ENCODE measurements at regions not wholly inside any gene's neighbourhood (a gene's known extent, or its start where the extent isn't known, plus 50 kb on each side); places are given as distances from the start of the nearest gene placed in this dataset.
"Not testable (repeated sequence)": the region's sequence is repeated elsewhere in the genome, so short reads cannot be mapped to it uniquely, and the experiment has no call there.

DNA sequence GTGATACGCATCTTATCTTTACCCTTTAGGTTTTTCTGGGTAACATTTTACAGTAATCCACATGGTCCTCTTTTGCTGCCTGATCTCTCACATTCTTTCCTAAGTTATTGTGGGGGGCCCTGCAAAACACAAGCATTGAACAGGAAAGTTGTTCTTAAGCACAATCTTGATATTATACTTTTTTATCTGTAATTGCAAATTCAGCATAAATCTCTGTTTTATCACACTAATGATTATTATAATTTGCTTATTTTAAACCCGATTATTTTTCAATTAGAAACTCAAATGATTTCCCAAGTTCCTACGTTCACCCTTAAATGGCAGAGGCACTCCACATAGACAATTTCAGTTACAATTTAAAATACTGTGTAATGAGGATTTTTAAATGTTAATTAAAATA, 386.0 kb upstream of the GYPC start:
- no peak for DNase-seq

DNA sequence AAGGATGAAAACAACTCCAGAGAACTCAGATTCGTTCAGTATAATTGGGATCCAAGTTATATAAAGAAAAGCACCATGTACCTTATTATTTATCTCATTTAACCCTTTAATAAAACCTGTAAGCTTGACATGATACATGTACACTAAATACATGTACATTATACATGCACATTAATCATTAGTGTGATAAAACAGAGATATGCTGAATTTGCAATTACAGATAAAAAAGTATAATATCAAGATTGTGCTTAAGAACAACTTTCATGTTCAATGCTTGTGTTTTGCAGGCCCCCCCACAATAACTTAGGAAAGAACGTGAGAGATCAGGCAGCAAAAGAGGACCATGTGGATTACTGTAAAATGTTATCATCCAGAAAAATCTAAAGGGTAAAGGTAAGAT, 385.4 kb upstream of the GYPC start:
- DNase-seq = no peak

GRCh38 chr2:126272401-126272800, 383.6 kb upstream of the GYPC start:
- no peak for DNase-seq

- no peak for DNase-seq
These were observed 380.9 kb upstream of the GYPC start for GRCh38 chr2:126275098-126275497.

GRCh38 chr2:126276268-126276667, 379.7 kb upstream of the GYPC start:
- DNase-seq = not testable (repeated sequence)

- no peak for DNase-seq
These were observed 367.6 kb upstream of the GYPC start for GRCh38 chr2:126288362-126288761.

DNA sequence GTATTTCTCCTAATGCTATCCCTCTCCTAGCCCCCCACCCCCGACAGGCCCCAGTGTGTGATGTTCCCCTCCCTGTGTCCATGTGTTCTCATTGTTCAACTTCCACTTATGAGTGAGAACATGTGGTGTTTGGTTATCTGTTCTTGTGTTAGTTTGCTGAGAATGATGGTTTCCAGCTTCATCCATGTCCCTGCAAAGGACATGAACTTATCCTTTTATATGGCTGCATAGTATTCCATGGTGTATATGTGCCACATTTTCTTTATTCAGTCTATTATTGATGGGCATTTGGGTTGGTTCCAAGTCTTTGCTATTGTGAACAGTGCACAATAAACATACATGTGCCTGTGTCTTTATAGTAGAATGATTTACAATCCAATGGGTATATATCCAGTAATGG, 362.0 kb upstream of the GYPC start:
- DNase-seq = not testable (repeated sequence)

DNA sequence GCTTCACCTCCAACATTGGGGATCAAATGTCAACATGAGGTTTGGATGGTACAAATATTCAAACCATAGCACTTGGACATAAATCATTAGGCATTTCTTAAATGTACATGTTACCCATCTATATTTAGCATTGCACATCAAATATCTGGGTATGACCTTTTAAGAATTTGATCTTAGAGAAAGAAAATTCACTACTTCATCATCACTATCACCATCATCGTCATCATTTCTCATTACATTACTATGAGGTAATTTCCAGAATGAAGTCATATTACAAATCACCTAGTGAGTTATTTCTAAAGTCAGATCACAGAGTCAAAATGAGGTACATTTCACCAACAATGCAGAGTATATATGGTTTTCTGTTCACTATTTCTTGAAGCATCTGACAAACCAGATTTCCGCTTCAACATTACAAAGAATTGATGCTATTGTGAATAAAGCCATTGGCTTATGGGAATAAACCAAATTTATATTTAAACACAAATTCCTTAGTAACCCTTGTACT, 356.4 kb upstream of the GYPC start:
- no peak for DNase-seq

DNA sequence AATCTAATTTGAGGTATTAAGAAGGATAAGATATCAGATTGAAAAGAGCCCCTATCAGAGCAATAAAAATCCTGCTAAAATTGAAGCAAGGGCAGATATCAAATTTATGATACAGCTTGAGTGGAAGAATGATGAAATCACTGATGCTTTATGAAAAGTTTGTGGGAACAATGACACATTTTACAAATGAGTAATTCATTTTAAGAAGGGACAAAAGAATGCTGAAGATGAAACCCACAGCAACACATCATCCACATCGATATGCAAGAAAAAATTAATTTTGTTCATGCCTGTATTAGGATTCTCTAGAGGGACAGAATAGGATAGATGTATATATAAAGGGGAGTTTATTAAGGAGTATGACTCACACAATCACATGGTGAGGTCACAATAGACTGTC, 355.6 kb upstream of the GYPC start:
- DNase-seq = no peak

- no peak for DNase-seq
These were observed 353.9 kb upstream of the GYPC start for GRCh38 chr2:126302043-126302442.

- DNase-seq = no peak
These were observed 352.8 kb upstream of the GYPC start for GRCh38 chr2:126303113-126303512.

DNA sequence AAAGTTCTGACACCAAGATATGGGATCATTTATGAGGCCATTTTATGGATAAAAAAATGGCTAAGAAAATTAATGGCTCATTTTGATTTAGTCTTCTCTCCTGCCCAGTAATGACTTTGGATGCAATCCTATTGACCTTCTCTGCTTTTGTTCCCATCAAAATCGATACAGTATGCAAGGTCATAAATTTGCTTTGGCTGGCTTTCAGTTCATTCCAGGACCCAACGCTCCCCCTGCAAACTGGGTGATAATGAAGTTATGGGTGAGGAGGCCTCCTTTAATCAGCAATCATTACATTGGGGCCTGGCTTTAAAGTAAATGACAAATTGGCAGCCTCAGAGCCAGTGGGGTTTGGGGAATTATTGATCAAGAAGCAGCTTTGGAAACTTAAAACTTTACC, 351.8 kb upstream of the GYPC start:
- no peak for DNase-seq

GRCh38 chr2:126306539-126306938, 349.4 kb upstream of the GYPC start:
- DNase-seq = no peak

DNA sequence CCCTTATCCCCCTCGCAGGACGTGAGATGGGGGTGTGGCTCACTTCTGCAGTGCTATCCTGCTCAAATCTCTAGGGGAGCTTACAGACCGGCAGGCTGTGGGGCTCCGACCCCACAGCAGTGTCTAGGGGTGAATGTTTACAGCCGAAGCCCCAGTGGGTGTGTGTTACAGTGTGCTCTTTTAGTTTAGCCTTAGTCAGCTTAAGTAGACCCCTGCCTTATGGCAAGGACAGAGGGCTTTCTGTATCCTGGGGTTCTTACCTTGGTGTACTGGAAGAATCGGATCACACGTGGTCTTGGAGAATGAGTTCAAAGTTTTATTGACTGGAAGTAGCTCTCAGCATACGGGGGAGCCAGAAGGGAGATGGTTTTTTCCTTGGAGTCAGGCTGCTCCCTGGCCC, 348.2 kb upstream of the GYPC start:
- DNase-seq = no peak

- DNase-seq = no peak
These were observed 346.8 kb upstream of the GYPC start for GRCh38 chr2:126309185-126309584.

GRCh38 chr2:126312579-126312978, 343.4 kb upstream of the GYPC start:
- DNase-seq = no peak

GRCh38 chr2:126315828-126316227, 340.1 kb upstream of the GYPC start:
- DNase-seq = no peak

- no peak for DNase-seq
These were observed 338.0 kb upstream of the GYPC start for GRCh38 chr2:126317790-126318431.

DNA sequence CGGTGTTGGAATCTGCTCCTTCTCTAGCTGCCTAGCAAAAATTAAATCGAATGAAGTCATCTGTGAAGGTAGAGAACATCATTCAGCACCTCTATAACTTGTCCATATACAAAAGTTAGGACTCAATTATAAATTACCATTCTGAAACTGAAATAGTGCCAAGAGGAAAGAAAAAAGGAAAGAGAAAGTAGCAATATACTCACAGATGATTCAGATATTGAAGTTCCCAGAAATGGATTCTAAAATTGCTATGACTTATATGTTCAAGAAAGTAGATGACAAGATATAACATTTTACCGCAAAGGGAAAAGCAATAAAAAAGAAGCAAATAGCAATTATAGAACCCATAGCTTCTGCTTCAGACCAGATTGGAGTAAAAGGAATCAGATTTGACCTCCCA, 333.6 kb upstream of the GYPC start:
- DNase-seq = no peak

DNA sequence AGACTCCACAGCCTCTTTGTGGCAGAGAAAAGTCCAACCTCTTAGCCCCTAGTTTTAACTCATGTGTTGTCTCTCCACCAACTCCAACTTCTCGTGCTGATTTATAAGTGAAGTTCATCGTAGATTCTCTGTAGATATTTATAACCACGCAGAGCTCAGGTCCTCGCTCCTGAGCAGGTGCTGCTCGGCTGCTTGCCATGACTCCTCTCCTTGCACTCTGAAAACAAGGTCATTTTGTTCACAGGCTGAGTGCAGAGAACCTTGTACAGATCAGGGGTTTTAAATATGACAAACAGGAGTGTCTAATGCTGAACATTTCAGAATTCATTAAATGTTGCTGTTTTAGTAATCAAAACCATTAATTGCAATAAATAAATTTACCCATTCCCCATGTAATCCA, 330.8 kb upstream of the GYPC start:
- DNase-seq = no peak

- no peak for DNase-seq
These were observed 326.8 kb upstream of the GYPC start for GRCh38 chr2:126329173-126329572.

DNA sequence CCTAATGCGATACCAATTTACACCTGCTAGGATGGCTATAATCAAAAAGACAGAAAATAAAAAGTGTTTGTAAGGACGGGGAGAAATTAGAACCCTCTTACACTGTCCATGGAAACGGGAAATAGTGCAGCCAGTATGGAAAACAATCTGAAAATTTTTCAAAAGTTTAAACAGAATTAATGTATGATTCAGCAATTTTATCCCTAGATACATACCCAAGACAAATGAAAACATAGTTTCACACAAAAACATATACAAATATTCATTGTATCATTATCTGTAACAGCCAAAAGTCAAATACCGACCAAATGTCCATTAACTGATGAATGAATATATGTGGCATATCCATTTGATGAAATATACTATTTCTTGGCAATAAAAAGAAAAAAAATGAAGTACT, 313.5 kb upstream of the GYPC start:
- no peak for DNase-seq

DNA sequence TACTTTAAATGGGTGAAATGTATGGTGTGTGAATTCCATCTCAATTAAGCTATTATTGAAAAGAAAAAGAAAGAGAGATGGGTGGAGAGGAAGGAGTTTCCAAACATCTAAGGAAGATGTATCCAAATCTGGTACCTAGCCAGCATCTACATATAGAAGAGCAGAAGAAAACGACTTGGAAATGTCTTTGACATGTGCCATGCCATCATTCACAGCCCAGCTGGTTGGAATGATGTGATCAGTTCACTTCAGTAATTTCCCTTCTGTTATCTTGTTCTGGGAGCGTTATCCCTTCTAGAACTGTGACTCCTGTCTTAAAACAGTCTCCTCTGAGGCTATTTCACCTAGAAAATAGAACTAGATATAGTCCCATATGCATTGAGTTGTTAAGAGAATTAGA, 312.8 kb upstream of the GYPC start:
- DNase-seq = no peak

GRCh38 chr2:126344493-126344892, 311.5 kb upstream of the GYPC start:
- no peak for DNase-seq

DNA sequence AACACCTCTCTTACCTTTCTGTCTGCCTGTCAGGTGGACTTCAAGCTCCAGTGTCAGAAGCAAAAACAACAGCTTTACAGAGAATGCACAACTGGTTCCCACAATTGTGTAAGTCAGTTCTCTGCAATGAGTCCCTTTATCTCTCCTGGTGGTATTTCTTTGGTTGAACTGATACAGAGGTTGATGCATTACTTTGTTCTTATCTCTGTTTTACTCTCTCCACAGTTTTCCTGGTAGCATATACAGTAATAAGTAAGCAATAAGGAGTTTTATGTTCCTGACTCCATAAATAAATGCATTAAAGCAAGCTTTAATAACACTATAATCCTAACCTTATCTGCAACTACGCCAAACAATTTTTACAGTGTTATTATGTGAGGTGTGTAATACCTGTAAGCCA, 310.3 kb upstream of the GYPC start:
- no peak for DNase-seq

DNA sequence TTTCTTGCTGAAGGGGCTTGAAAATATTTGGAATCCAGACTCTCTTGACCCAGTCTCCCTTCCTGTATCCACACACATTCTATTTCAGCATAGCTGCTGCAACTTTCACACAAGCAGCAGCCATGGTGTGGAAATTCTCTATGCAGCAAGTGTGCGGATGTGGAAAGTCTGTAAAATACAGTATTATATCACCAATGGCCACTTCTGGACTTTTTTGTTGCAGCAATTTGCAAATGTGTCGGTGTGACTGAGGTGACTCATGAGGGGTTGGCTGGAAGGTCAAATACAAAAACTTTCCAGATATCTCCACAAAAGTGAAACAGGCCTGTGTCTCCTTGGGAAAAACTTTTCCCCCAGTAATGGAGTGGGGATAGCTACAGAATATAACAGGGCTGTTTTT, 299.3 kb upstream of the GYPC start:
- no peak for DNase-seq
